Body of pancreas (tissue), 4 donors: ENCODE measurements at regions not wholly inside any gene's neighbourhood (a gene's known extent, or its start where the extent isn't known, plus 50 kb on each side); places are given as distances from the start of the nearest gene placed in this dataset.

ENCODE experiments used
- POLR2A ChIP-seq, 3 donors: fragments of 450-650 bp; IDR thresholded peaks; one replicate each; pipeline ENCODE4 v1.6.1; 2016; ENCODE audit warnings: antibody characterized with exemption in 3 of 3, mild to moderate bottlenecking in 2 of 3
- TF ChIP-seq, protein P1 (sequence below), 7 experiments: fragments of 450-650 bp in 4 of 7; fragments of 200-600 bp in 3 of 7; sonication (generic) in 3 of 7; IDR thresholded peaks; one replicate each; pipeline ENCODE4 v1.5.1; 2016 to 2019; ENCODE audit warnings: antibody characterized with exemption in 7 of 7

DNA sequence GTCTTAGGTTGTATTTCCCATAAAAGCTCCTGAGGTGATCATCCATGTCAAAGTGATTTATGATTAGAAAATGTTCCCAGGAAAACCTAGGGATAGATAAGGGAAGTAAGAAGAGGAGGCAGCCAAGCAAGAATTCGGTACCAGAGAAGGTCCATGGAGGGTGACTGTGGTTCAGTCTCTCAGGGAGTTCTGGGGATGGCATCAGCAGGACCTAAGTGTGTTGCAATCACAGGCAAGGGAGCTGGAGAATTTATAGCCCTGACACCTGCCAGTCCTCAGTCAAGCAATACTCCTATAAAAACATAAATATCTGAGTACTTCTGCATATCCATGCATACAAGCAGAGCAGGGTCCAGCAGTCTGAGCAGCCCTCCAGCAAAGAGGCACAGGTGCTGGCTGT lies 95.6 kb upstream of the TOPAZ1 start:
- TF ChIP-seq, protein P1, sequence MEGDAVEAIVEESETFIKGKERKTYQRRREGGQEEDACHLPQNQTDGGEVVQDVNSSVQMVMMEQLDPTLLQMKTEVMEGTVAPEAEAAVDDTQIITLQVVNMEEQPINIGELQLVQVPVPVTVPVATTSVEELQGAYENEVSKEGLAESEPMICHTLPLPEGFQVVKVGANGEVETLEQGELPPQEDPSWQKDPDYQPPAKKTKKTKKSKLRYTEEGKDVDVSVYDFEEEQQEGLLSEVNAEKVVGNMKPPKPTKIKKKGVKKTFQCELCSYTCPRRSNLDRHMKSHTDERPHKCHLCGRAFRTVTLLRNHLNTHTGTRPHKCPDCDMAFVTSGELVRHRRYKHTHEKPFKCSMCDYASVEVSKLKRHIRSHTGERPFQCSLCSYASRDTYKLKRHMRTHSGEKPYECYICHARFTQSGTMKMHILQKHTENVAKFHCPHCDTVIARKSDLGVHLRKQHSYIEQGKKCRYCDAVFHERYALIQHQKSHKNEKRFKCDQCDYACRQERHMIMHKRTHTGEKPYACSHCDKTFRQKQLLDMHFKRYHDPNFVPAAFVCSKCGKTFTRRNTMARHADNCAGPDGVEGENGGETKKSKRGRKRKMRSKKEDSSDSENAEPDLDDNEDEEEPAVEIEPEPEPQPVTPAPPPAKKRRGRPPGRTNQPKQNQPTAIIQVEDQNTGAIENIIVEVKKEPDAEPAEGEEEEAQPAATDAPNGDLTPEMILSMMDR (IDR thresholded peaks at IDR 0.05) = no peak
- TF ChIP-seq POLR2A (IDR thresholded peaks at IDR 0.05) = no peak
